NCI-H446 (cell line): ENCODE measurements at regions not wholly inside any gene's neighbourhood (a gene's known extent, or its start where the extent isn't known, plus 50 kb on each side); places are given as distances from the start of the nearest gene placed in this dataset.
A peak's percentile ranks its signal among the peaks of the same experiment; 100 is the strongest.

Source experiments
- DNase-seq, 2 experiments: peaks; one replicate each; lab custom pipeline; 2025; lab: John Stamatoyannopoulos, UW

GRCh38 chr10:84784749-84785148 is 456.4 kb downstream of the CCSER2 start:
- no peak for DNase-seq

- no peak for DNase-seq
Observed at GRCh38 chr10:84789026-84789425, 460.6 kb downstream of the CCSER2 start.

- no peak for DNase-seq
Observed at GRCh38 chr10:84798312-84798711, 469.9 kb downstream of the CCSER2 start.

- DNase-seq = no peak
Observed at GRCh38 chr10:84801156-84801555, 472.8 kb downstream of the CCSER2 start.

- DNase-seq = no peak
Observed at GRCh38 chr10:84801916-84802315, 473.5 kb downstream of the CCSER2 start.

GRCh38 chr10:84805149-84805548 is 476.8 kb downstream of the CCSER2 start:
- DNase-seq = no peak

- DNase-seq = no peak
Observed at GRCh38 chr10:84811113-84811512, 482.7 kb downstream of the CCSER2 start.

GRCh38 chr10:84818961-84819360 is 490.6 kb downstream of the CCSER2 start:
- DNase-seq = peak; percentile 60 to 77

GRCh38 chr10:84820120-84820519 is 491.7 kb downstream of the CCSER2 start:
- DNase-seq = peak in 1 of 2 experiments; percentile 44

- peak; percentile 52 to 64 for DNase-seq
Observed at GRCh38 chr10:84820596-84820995, 492.2 kb downstream of the CCSER2 start.

- peak in 1 of 2 experiments; percentile 31 for DNase-seq
Observed at GRCh38 chr10:84822931-84823630, 494.7 kb downstream of the CCSER2 start.

GRCh38 chr10:84824525-84824924 is 496.1 kb downstream of the CCSER2 start:
- DNase-seq = no peak

- DNase-seq = peak in 1 of 2 experiments; percentile 12
Observed at GRCh38 chr10:84825330-84825729, 496.9 kb downstream of the CCSER2 start.

GRCh38 chr10:84826704-84827103 is 498.3 kb downstream of the CCSER2 start:
- DNase-seq = no peak

- no peak for DNase-seq
Observed at GRCh38 chr10:84829131-84829530, 500.7 kb downstream of the CCSER2 start.

- DNase-seq = no peak
Observed at GRCh38 chr10:84837041-84837812, 508.8 kb downstream of the CCSER2 start.

GRCh38 chr10:84837877-84838276 is 509.5 kb downstream of the CCSER2 start:
- DNase-seq = no peak

GRCh38 chr10:84838851-84839250 is 510.5 kb downstream of the CCSER2 start:
- DNase-seq = no peak

GRCh38 chr10:84842593-84842992 is 514.2 kb downstream of the CCSER2 start:
- peak; percentile 26 to 76 for DNase-seq

GRCh38 chr10:84844461-84844860 is 516.1 kb downstream of the CCSER2 start:
- no peak for DNase-seq

- DNase-seq = peak in 1 of 2 experiments; percentile 3
Observed at GRCh38 chr10:84845628-84846261, 517.4 kb downstream of the CCSER2 start.

GRCh38 chr10:84846658-84847316 is 518.4 kb downstream of the CCSER2 start:
- no peak for DNase-seq
